OCI-LY1 (cell line): ENCODE measurements at regions not wholly inside any gene's neighbourhood (a gene's known extent, or its start where the extent isn't known, plus 50 kb on each side); places are given as distances from the start of the nearest gene placed in this dataset.

ENCODE experiments used
- H2AFZ ChIP-seq: fragments of 200-600 bp; sonication (generic), shearing (Covaris generic); 2 replicates; pipeline ENCODE4 v1.6.0; 2014; ENCODE audit warnings: antibody characterized with exemption, mild to moderate bottlenecking, low read length
- H3F3A ChIP-seq: fragments of 200-600 bp; sonication (generic), shearing (Covaris generic); 2 replicates; pipeline ENCODE4 v1.6.0; 2014; ENCODE audit warnings: mild to moderate bottlenecking, antibody characterized with exemption, low read length, moderate library complexity; ENCODE audit not compliant: insufficient read depth
- H3K27ac ChIP-seq: fragments of 200-600 bp; sonication (generic); 2 replicates; pipeline ENCODE4 v1.5.1; 2014; ENCODE audit warnings: low read length, mixed run types, mild to moderate bottlenecking, low read depth; ENCODE audit not compliant: poor library complexity, severe bottlenecking
- H3K27me3 ChIP-seq: fragments of 200-600 bp; sonication (generic); 2 replicates; pipeline ENCODE4 v1.6.0; 2014; ENCODE audit warnings: antibody characterized with exemption, mild to moderate bottlenecking, low read length, moderate library complexity; ENCODE audit not compliant: insufficient read depth
- H3K36me3 ChIP-seq: fragments of 200-600 bp; sonication (generic); 2 replicates; pipeline ENCODE4 v1.6.1; 2014; ENCODE audit warnings: mild to moderate bottlenecking, antibody characterized with exemption, low read length, moderate library complexity, mixed read lengths; ENCODE audit not compliant: insufficient read depth
- H3K4me1 ChIP-seq: fragments of 200-600 bp; sonication (generic); 2 replicates; pipeline ENCODE4 v1.5.1; 2014; ENCODE audit warnings: mild to moderate bottlenecking, low read length, moderate library complexity; ENCODE audit not compliant: insufficient read depth, severe bottlenecking
- H3K4me2 ChIP-seq: fragments of 200-600 bp; sonication (generic), shearing (Covaris generic); 2 replicates; pipeline ENCODE4 v1.6.1; 2014; ENCODE audit warnings: low read length
- H3K4me3 ChIP-seq: fragments of 200-600 bp; sonication (generic); 2 replicates; pipeline ENCODE4 v1.5.1; 2014; ENCODE audit warnings: low read length, low read depth, mild to moderate bottlenecking, mixed read lengths; ENCODE audit not compliant: poor library complexity, severe bottlenecking
- H3K79me2 ChIP-seq: fragments of 200-600 bp; shearing (Covaris generic); 2 replicates; pipeline ENCODE4 v1.6.1; 2016; ENCODE audit warnings: mixed run types, low read length, mixed read lengths; ENCODE audit not compliant: insufficient read depth
- H3K9ac ChIP-seq: fragments of 200-600 bp; sonication (generic), shearing (Covaris generic); 2 replicates; pipeline ENCODE4 v1.6.1; 2014; ENCODE audit warnings: mild to moderate bottlenecking, low read length, mixed read lengths
- H3K9me2 ChIP-seq: fragments of 200-600 bp; sonication (generic), shearing (Covaris generic); 2 replicates; pipeline ENCODE4 v1.6.1; 2014; ENCODE audit warnings: low read depth, mild to moderate bottlenecking, low read length, mixed read lengths
- H3K9me3 ChIP-seq: fragments of 200-600 bp; shearing (Covaris generic); 2 replicates; pipeline ENCODE4 v1.6.1; 2014; ENCODE audit warnings: low read length, mixed read lengths
- H4K20me1 ChIP-seq: fragments of 200-600 bp; sonication (generic), shearing (Covaris generic); 2 replicates; pipeline ENCODE4 v1.6.0; 2016; ENCODE audit warnings: mild to moderate bottlenecking, low read length; ENCODE audit not compliant: insufficient read depth
- CTCF ChIP-seq: fragments of 200-600 bp; sonication (generic), shearing (Covaris generic); IDR thresholded peaks from 2 replicates; pipeline ENCODE4 v1.5.1; 2017; ENCODE audit warnings: mild to moderate bottlenecking, antibody characterized with exemption, low read length, moderate library complexity, mixed read lengths
- EZH2 ChIP-seq: fragments of 200-600 bp; sonication (generic), shearing (Covaris generic); IDR thresholded peaks from 2 replicates; pipeline ENCODE4 v1.8.0; 2017; ENCODE audit warnings: borderline replicate concordance, mixed run types, mild to moderate bottlenecking, antibody characterized with exemption, low read length, moderate library complexity, mixed read lengths

DNA sequence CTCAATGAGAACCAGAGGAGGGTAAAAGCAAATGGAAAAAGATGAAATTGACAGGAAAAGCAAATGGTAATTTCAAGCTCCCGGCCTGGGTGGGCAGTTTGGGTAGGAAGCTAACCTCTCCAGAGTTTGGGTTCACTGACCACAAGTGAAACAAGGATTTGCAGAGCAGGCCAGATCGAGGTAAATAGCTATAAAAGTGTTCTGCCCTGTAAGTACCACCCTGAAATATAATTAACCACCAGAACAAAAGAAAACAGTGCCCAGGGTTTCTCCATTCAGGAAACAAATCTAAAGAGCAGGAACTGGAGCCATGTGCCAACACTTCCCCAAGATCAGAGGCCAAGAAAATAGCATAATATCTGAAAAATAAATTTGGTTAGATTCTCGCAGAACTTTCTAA lies 276.7 kb upstream of the MEOX2 start:
- no peaks in the 10 kb centered on the region for H3K4me1 ChIP-seq
- no peak overlapping the region for H2AFZ ChIP-seq
- no peaks in the 10 kb centered on the region for H3K27me3 ChIP-seq

DNA sequence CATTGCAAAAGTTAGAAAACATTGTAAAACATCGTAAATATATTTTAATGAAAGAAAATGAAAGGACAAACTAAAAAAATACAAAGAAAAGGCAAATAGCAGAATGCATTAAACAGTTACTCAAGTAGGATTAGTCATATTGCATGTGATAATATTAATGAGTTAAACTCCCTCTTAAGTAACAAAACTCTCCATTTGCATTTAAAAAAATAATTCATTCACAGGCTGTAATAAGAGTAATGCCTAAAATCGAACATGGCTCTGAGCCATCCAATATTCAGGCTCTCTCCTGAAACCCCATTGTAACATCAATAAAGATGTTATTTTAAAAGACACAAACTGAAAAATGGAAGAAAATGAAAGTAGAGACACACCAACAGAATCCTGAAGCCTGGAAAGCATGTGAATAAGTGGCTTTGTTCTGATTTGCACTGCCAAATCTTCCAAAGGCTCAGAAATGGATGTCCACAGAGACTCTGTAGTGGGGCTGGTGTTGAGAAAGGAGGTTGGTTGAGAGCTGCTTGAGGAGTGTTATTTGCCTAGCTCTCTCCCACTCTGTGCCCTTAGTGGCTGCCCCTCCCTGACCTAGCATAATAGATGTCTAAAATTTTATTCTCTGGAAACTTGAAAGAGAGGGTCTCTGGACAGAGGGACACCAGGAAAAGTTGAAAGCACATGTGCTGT lies 268.3 kb upstream of the MEOX2 start:
- H3K9me2 ChIP-seq = peaks cover 4% of the 10 kb centered on the region; the same call in 1 of the 2 replicates
- no peak overlapping the region for H2AFZ ChIP-seq
- no peaks in the 10 kb centered on the region for H3K79me2 ChIP-seq
- no peak overlapping the region for H3K9ac ChIP-seq
- H3F3A ChIP-seq = no peaks in the 10 kb centered on the region
- no peaks in the 10 kb centered on the region for H3K27me3 ChIP-seq
- no peaks in the 10 kb centered on the region for H3K4me1 ChIP-seq
- no peaks in the 10 kb centered on the region for H3K36me3 ChIP-seq
- no peak overlapping the region for H3K4me3 ChIP-seq
- no peaks in the 10 kb centered on the region for H3K9me3 ChIP-seq
- H3K27ac ChIP-seq = no peak overlapping the region
- no peak overlapping the region for H3K4me2 ChIP-seq
- no peaks in the 10 kb centered on the region for H4K20me1 ChIP-seq
- no peak for TF ChIP-seq EZH2
- TF ChIP-seq CTCF = no peak

More for the DNA sequence above, 276.7 kb upstream of the MEOX2 start:
- Histone ChIP-seq H3K36me3 (no peaks in the 10 kb centered on the region), H3K79me2 (no peaks in the 10 kb centered on the region), H3K4me2 (no peak overlapping the region), H3K9me3 (no peaks in the 10 kb centered on the region), H3K4me3 (no peak overlapping the region), H3F3A (no peaks in the 10 kb centered on the region), H4K20me1 (no peaks in the 10 kb centered on the region), H3K27ac (no peak overlapping the region), H3K9me2 (no peaks in the 10 kb centered on the region), H3K9ac (no peak overlapping the region)
- TF ChIP-seq EZH2 (no peak), CTCF (no peak)

GRCh38 chr7:15950299-15950698 lies 263.8 kb upstream of the MEOX2 start:
- Histone ChIP-seq H3K79me2 (no peaks in the 10 kb centered on the region), H3K9me3 (no peaks in the 10 kb centered on the region), H3K27ac (no peak overlapping the region), H3K4me2 (no peak overlapping the region), H3K36me3 (no peaks in the 10 kb centered on the region), H3F3A (no peaks in the 10 kb centered on the region), H2AFZ (no peak overlapping the region), H3K4me1 (no peaks in the 10 kb centered on the region), H3K4me3 (no peak overlapping the region), H3K27me3 (no peaks in the 10 kb centered on the region), H3K9me2 (peaks cover 4% of the 10 kb centered on the region; the same call in 1 of the 2 replicates), H4K20me1 (no peaks in the 10 kb centered on the region), H3K9ac (no peak overlapping the region)
- TF ChIP-seq EZH2 (no peak), CTCF (no peak)
